AG10803 (cell line): ENCODE measurements at regions not wholly inside any gene's neighbourhood (a gene's known extent, or its start where the extent isn't known, plus 50 kb on each side); places are given as distances from the start of the nearest gene placed in this dataset.

Source experiments
- DNase-seq: peaks from one replicate; pipeline ENCODE4 v3.0.0; 2010; ENCODE audit warnings: low read depth
- H3K4me3 ChIP-seq: 2 replicates; pipeline ENCODE4 v1.5.1; 2011; ENCODE audit warnings: mild to moderate bottlenecking, low read length, control low read depth
- CTCF ChIP-seq: conservative IDR thresholded peaks from 2 replicates; pipeline ENCODE4 v1.5.1; 2011; ENCODE audit warnings: mild to moderate bottlenecking, low read length, control low read depth, inconsistent platforms

- TF ChIP-seq CTCF = no peak
- no peak for DNase-seq
- no peak overlapping the region for H3K4me3 ChIP-seq
These were observed 81.6 kb upstream of the PMEPA1 start for GRCh38 chr20:57791178-57791962.

GRCh38 chr20:57790176-57790575 lies 80.4 kb upstream of the PMEPA1 start:
- H3K4me3 ChIP-seq = no peak overlapping the region
- no peak for TF ChIP-seq CTCF
- no peak for DNase-seq

- TF ChIP-seq CTCF = no peak
- DNase-seq = no peak
- H3K4me3 ChIP-seq = no peak overlapping the region
These were observed 79.3 kb upstream of the PMEPA1 start for GRCh38 chr20:57788936-57789613.

GRCh38 chr20:57787990-57788781 lies 78.4 kb upstream of the PMEPA1 start:
- no peak for DNase-seq
- TF ChIP-seq CTCF = no peak
- H3K4me3 ChIP-seq = no peak overlapping the region

- no peak for DNase-seq
- no peak for TF ChIP-seq CTCF
These were observed 77.6 kb upstream of the PMEPA1 start for GRCh38 chr20:57787151-57787989.

GRCh38 chr20:57786304-57786932 lies 76.6 kb upstream of the PMEPA1 start:
- no peak for TF ChIP-seq CTCF
- no peak for DNase-seq
- H3K4me3 ChIP-seq = no peak overlapping the region

More at GRCh38 chr20:57787151-57787989, 77.6 kb upstream of the PMEPA1 start:
- no peak overlapping the region for H3K4me3 ChIP-seq
